Hypothalamus (tissue), 51 donors: ENCODE measurements at regions not wholly inside any gene's neighbourhood (a gene's known extent, or its start where the extent isn't known, plus 50 kb on each side); places are given as distances from the start of the nearest gene placed in this dataset.
"Not testable (repeated sequence)": the region's sequence is repeated elsewhere in the genome, so short reads cannot be mapped to it uniquely, and the experiment has no call there.

Experiments
- DNase-seq, 51 donors: peaks; one replicate each; lab custom pipeline; 2025; lab: John Stamatoyannopoulos, UW

DNA sequence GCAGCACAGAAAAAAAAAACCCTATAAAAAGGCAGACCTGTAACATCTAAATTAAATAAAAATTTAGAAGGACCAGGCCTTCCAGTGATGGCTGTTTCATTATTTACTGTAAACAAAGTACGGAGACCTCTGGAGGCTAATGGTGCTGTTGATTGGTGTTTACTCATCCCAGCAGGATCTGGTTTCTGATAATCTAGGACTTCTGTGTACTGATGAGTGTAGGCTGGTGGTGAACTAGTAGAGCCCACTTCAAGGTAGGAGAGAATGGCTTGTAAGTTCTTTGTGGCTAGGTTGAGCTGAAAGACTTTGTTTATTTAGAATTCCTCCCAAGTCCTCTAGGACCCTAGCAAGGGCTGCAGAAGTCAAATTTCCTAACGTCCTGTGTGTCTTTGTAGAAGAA lies 398.1 kb upstream of the PITX2 start:
- DNase-seq = no peak

DNA sequence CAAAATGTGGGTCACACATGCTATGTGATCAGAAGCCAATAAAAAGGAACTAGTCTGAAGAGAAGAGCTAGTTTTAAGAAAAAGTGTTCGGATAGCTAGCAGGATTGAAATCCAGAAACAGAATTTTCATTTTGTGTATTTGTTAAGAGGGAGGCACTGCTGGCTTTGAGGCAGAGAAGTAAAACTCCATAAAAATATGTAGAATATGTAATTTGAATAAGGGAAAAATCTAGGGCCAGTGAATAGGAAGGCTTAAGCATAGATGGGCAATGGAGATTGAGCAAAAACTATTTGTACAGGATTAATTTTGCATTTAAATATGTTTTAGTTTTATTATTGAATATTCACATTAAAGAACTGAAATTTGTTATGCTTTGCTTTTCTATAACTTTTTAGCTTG lies 399.9 kb upstream of the PITX2 start:
- DNase-seq = no peak

DNA sequence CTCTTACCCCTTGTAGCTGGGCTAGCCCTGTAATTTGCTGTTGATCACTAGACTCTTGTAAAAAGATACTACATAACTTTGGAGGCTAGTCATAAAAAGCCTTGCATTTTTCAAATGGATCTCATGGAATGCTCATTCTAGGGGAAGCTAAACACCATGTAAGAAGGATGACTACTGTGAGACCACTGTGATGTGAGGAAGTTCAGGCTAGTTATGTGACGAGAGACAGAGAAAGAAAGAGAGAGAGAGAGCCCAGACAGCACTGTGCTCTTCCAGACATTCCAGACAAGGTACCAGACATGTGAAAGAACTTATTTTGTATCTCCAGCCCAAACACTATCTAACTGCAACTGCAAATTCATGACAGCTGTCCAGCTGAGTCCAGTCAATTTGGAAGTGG lies 404.6 kb upstream of the PITX2 start:
- DNase-seq = no peak

DNA sequence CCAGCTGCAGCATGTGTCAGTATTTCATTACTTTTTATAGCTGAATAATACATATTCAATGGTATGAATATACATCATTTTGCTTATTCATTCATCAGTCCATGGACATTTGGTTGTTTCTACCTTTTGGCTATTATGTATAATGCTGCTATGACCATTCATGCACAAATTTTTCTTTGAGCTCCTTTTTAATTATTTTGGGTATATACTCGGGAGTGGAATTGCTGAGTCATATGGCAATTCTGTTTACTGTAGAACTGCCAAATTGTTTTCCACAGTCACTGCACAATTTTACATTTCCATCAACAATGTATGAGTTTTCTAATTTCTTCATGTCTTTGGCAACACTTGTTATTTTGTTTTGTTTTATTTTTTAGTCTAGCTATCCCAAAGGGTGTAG lies 405.9 kb upstream of the PITX2 start:
- no peak for DNase-seq

DNA sequence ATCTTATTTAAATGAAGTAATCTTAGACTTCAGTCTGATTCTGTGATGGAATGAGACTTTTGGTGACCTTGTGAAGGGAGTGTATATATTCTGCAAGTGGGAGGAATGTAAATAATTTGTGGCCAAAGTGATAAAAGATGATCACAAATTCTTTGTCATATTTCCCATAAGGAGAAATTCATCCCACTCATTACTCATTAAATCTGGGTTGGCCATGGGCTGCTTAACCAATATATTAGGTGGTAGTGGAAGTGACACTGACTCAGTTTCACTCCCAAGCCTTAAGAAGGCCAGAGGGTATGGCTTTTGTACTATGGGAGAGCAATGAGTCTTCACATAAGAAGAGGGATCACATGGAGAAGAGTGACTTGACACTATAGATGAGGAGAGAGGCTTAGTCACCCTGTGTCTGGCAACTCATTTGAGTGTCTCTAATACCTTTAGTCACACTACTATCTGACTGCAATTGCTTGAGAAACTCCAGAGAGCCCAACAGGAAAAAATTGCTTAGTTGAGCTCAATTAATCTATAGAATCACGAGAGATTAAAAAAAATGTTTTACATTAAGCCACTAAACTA lies 408.2 kb upstream of the PITX2 start:
- DNase-seq = no peak

DNA sequence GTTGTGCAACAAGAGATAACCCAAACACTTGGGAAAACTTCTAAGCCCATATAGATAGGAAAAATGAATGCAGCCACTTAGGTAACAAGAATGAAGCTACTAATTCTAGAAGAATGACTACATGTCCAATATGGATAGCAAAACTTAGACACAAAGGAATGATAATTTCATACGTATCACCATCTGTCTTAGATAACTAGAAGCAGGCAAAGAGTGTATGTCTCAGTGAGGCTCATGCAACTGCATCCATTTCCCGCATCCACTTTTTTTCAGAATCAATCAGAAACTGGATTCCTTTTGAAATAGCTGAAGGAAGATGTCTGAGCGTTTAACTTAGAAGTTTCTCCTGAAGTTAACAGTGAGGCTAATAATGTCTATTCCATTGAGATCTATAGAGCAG lies 408.7 kb upstream of the PITX2 start:
- DNase-seq = no peak

DNA sequence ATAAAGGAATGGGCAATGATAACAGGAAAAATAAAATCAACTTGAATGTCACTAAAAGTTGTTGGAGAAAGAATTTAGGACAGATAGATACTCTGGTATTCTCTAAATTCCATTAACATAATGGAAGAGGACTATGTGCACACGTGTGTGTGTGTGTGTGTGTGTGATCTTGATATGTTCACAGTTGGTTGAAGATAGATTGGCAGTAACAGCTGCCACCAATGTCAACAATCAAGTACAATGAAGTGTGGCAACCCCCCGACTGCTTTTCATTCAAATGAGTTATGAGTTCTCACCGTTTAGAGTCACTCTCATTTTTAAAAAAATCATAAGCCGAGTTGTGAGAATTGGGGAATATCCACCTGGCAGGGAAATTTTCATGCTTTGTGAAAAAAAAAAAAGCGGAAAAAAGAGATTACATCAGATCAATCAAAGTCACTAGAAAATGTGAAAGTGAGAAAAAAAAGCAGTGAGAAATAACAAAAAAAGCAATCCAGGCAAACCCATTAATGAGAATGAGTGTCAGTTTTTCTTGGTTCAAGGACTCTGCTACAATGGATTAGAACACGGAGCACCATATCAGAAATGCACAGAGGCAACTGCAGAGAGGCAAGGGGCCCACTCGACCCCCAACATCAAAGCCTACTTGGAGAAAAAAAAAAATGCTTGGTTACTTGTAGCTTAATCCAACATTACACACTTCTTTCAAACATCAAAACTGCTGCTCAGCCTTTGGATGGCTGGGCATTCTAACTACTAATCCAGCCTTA lies 414.9 kb upstream of the PITX2 start:
- no peak for DNase-seq

DNA sequence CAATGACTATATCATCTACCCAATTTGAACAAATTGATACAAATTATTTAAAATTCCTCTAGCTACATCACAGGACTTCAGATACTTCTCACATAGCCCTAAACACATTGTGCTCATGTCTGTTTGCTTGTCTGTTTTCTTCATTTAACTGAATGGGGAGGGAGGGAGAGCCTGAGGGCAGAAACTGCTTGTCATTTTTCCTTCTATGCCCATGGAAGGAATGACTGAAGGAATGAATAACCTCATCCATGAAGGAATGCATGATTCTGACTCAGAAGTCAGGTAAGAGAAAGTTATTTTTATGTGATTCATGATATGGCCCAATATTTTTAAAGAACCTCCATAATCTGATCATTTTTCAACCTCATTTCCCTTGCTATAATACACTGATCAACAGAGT lies 418.0 kb upstream of the PITX2 start:
- DNase-seq = no peak

DNA sequence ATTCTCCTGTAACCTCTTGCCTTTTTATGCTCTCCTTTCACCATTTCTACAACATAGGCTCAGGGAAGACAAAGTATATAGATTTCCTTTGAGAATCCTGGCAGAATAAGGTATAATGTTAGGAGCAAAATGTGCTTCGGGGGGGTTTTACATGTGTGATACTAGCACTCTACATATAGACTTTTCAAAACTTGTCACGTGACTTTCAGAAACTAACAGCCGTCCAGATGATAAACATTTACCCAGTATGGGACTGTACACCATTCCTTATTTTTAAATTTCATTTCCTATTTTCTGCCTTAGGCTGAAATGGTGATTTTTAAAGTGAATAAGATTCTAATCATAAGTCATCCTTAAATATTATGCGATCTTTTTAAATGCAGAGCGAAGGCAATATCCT lies 420.4 kb upstream of the PITX2 start:
- DNase-seq = no peak

DNA sequence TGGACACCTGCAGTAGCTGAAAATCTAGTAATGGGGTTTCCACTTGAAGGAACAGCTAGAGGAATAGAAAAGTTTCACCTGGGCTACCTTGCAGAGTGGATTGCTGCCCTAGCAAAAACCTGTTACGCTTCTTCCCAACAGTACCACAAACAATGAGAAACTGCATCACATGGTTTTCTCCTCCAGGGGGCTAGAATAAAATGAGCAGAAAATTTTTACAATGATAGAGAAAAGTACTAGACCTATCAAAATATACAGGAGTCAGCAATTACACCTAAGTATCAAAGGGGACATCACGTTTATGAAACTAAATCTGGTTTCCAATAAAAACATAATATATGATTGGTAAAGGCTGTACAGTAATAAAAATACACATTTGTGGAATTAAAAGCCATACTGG lies 423.1 kb upstream of the PITX2 start:
- DNase-seq = no peak

DNA sequence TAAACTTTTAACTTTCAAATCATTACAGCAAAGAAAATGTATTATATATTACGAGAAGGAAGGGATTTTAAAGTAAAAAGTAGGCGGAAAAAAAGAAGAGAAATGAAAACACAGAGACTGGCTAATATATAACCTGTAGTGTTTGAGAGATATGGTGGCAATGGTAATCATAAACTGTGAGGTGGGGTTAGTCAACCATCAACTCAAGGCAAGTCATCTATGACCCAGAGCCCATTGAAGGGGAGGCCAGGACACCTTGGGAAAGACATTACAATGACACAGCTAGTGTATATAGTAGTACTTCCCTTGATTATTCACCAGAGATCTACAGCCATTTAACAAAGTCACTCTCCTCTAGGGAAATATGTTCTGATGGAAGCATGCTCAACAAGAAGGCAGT lies 423.9 kb upstream of the PITX2 start:
- no peak for DNase-seq

DNA sequence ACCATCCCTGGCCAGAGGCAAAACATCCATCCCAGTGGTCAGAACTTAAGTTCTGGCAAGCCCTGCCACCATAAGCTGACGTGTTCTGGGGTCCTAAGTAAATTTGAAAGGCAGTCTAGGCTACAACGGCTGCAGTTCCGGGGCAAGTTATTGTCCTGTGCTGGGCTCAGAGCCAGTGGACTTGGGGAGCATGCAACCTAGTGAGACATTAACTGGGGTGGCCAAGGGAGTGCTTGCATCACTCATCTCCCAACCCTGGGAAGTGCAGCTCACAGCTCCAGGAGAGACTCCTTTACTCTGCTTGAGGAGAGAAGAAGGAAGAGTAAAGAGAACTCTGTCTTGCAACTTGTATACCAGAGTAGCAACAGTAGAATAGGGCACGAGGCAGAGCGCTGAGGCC lies 425.4 kb upstream of the PITX2 start:
- DNase-seq = no peak

DNA sequence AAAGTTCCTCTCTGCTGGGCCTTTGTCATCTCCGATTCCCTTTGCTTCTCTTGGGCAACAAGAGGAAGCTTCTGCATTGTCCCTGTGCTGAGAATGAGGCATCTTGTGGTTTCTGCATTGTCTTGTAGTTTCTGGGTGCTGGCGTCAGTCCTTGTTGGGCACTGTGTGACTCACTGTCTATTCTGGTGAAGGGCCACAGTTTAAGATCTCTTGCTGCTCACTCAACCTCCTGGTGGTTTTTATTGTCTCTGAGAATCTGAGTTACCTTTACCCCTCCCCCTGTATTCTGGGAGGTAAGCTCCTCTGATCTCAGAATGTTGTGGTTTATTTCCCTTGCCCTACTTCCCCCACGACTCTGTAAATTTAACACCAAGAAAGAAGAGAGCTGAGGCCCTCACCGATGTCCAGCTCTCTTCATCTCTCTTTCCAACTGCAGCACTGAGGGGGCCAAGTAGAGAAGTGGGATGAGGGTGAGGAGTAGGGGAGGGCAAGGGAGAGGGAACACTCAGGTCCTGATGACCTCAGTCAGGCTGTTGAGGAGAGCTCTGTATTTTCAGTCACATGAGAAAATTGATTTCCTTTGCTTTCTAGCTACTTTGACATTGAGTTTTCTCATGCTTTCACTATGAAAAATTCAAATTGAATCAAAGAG lies 441.6 kb upstream of the PITX2 start:
- DNase-seq = no peak

DNA sequence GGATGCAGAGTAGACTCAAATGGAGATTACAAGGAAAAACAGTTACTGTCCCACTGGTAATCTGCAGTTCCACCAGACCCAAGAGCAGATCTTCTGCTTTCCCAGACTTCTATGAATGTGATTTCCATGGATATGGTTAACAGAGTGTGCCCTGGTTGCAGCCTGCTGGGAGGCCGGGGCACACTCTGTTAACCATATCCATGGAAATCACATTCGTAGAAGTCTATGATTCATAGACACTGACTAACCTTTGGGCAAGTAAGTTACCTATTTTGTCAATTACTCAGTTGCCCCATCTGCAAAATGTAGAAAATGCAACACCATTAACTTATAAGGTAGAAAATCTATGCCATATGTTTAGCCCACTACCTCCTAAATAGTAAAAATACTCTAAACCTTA lies 443.1 kb upstream of the PITX2 start:
- no peak for DNase-seq

DNA sequence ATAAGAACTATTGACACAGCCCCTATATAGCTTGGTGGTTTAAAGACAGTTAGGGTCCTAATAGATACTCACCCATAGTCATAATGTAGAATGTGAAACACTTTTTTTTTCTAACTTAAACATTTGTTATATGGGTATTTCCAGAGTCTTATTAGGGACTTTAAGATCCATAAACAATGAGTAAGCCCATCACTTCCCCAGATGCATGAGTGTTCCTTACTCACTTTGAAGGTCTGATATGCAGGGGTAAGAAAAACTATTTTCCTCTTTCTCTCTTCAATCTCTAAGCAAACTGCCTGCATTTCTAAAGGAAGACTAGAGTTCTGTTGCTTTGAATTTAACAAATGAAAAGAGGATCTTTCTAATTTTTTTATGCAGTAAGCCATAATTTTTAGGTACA lies 443.6 kb upstream of the PITX2 start:
- DNase-seq = no peak

DNA sequence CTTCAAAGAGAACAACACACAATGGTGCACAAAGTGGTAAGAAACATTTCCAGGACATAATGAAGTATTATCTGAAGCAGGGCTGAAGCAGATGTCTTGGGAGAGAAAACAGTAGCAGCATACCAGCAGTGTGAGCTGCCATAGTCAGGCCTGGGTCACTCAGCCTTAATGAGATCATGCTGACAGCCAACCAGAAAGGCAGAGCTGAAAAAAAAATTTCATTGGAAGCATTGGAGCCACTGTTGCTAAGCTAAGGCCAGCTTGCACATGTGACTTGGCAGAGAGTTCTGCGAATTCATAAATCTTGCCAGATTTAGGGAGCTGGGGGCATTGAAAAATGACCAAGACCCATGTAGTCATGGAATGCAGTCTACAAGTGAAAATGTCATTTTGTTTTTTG lies 444.0 kb upstream of the PITX2 start:
- DNase-seq = no peak

DNA sequence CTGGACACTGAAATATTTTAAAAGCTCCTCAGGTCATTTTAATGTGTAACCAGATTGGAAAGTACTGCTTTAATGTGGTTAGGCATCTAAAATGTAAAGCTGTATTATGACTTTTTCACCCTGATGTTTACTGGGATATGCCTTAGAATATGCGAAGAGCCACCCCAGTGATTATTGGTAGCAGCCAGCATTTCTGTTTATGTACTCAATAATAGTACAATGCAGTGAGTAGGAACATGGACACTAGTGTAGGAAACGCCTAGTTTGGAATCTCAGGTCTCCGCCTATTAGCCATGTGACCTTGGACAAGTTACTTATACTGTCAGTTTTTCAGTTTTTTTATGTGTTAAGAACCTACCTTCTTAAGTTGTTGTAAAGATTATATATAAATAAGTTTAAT lies 446.0 kb upstream of the PITX2 start:
- DNase-seq = no peak

DNA sequence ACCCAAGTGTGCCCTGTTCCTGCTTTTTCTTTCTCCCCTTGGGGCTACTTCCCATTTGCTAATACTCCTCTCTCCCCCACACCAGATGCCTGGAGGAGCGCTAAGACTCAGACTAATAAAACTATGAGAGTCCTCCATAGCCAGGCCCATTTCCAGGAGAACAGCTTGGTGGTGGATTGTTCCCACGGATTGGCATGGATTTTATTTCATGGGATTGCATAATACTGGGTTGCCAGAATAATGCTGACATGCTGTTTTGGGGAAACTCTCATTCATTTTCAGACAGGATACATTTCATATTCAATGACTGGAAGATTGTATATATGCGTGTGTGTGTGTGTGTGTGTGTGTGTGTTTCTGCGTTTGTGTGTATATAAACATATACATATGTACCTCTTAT lies 447.5 kb upstream of the PITX2 start:
- DNase-seq = no peak

DNA sequence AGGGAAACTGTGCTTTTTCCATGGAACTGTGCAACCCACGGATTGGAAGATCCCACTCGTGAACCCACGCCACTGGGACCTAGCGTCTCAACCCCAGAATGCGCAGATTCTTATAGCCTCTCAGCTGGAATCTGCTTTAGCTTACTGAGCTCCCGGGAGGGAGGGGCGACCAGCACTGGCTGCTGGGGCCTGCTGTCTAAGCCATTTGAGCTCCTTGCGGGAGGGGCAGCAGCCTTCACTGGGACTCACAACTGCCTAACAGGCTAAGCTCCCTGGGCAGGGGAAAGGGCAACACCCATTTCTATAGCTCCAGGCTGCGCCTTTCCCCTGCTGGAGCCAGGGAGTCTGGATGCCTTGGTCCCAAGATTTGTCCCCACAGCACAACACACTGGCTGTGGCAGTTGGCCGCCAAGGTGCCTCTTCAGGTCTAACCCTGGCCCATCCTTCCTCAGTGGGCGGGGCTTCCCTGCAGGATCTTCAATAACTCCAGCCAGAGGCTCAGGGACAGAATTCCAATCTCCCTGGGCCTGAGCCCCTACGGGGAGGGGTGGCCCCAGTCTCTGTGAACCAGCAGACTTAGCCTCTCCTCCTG lies 451.7 kb upstream of the PITX2 start:
- no peak for DNase-seq

DNA sequence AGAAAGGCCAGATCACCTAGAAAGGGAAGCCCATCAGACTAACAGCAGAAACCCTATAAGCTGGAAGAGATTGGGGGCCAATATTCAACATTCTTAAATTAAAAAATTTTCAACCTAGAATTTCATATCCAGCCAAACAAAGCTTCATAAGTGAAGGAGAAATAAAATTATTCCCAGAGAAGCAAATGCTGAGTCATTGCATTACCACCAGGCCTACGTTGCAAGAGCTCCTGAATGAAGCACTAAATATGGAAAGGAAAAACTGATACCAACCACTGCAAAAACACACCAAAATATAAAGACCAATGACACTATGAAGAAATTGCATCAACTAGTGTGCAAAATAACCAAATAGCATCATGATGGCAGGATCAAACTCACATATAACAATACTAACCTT lies 453.4 kb upstream of the PITX2 start:
- DNase-seq = not testable (repeated sequence)

DNA sequence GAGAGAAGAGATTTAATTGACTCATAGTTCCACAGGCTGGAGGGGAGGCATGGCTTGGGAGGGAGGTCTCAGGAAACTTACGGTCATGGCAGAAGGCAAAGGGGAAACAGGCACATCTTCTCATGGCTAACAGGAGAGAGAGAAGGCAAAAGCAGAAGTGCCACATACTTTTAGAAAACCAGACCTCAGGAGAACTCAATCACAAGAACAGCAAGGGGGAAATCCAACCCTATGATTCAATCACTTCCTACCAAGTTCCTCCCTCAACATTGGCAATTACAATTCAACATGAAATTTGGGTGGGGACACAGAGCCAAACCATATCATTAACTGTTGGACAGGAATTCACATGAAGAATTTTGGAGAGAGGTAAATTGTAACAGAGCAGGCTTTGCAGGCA lies 485.3 kb upstream of the PITX2 start:
- DNase-seq = no peak

DNA sequence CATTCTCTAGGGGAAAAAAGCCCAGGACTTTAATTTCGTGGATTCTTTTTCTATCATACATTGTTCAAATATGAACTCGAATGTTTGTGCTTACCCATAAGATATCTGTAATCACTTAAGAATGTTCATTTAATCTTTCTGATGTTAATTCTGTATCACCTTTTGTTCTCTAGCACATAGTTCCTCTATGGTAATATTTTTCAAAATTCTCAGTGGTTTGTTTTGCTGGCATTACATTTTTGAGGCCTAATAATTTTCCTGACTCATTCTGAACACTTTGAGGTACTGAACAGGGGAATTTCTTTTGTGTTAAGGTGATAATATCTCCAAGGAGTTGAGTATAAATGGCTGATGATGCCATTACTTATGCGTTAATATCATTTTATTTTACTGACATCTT lies 490.7 kb upstream of the PITX2 start:
- DNase-seq = no peak
